ENCODE measurements at regions not wholly inside any gene's neighbourhood (a gene's known extent, or its start where the extent isn't known, plus 50 kb on each side); places are given as distances from the start of the nearest gene placed in this dataset.

GRCh38 chr10:110378006-110378405 is 73.3 kb upstream of the SMNDC1 start:
- no peaks in the 10 kb centered on the region for H3K4me1 ChIP-seq (ENCODE audit: insufficient read depth)
- Mint-ChIP-seq H3K27ac (no peak overlapping the region), H3K36me3 (ENCODE audit: low read depth) (no peaks in the 10 kb centered on the region), H3K9me3 (no peaks in the 10 kb centered on the region), H3K4me1 (peaks cover 5% of the 10 kb centered on the region), H3K4me3 (no peak overlapping the region), H3K27me3 (ENCODE audit: insufficient read depth, low read depth, poor library complexity) (peaks cover 8% of the 10 kb centered on the region)
- ATAC-seq (no peak), DNase-seq (ENCODE audit: low spot score) (no peak)
- H2AFZ ChIP-seq = no peak overlapping the region
- H3K36me3 ChIP-seq (ENCODE audit: insufficient read depth) = no peaks in the 10 kb centered on the region
- H3K27ac ChIP-seq (ENCODE audit: low read depth) = no peak overlapping the region
- no peaks in the 10 kb centered on the region; the same call in 1 of the 2 replicates for H3K9me2 ChIP-seq (ENCODE audit: insufficient read depth)
- H4K20me1 ChIP-seq (replicated peaks; ENCODE audit: insufficient read depth) = no peaks in the 10 kb centered on the region
- H3F3A ChIP-seq (replicated peaks; ENCODE audit: low read depth) = no peaks in the 10 kb centered on the region
- H3K4me3 ChIP-seq = no peak overlapping the region
- H3K4me2 ChIP-seq = no peak overlapping the region
- H3K79me2 ChIP-seq (replicated peaks; ENCODE audit: insufficient read depth) = no peaks in the 10 kb centered on the region
- TF ChIP-seq, protein P1, sequence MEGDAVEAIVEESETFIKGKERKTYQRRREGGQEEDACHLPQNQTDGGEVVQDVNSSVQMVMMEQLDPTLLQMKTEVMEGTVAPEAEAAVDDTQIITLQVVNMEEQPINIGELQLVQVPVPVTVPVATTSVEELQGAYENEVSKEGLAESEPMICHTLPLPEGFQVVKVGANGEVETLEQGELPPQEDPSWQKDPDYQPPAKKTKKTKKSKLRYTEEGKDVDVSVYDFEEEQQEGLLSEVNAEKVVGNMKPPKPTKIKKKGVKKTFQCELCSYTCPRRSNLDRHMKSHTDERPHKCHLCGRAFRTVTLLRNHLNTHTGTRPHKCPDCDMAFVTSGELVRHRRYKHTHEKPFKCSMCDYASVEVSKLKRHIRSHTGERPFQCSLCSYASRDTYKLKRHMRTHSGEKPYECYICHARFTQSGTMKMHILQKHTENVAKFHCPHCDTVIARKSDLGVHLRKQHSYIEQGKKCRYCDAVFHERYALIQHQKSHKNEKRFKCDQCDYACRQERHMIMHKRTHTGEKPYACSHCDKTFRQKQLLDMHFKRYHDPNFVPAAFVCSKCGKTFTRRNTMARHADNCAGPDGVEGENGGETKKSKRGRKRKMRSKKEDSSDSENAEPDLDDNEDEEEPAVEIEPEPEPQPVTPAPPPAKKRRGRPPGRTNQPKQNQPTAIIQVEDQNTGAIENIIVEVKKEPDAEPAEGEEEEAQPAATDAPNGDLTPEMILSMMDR (conservative IDR thresholded peaks at IDR 0.05; ENCODE audit: low read depth in 2 of 2) = no peak
- TF ChIP-seq, protein P2, sequence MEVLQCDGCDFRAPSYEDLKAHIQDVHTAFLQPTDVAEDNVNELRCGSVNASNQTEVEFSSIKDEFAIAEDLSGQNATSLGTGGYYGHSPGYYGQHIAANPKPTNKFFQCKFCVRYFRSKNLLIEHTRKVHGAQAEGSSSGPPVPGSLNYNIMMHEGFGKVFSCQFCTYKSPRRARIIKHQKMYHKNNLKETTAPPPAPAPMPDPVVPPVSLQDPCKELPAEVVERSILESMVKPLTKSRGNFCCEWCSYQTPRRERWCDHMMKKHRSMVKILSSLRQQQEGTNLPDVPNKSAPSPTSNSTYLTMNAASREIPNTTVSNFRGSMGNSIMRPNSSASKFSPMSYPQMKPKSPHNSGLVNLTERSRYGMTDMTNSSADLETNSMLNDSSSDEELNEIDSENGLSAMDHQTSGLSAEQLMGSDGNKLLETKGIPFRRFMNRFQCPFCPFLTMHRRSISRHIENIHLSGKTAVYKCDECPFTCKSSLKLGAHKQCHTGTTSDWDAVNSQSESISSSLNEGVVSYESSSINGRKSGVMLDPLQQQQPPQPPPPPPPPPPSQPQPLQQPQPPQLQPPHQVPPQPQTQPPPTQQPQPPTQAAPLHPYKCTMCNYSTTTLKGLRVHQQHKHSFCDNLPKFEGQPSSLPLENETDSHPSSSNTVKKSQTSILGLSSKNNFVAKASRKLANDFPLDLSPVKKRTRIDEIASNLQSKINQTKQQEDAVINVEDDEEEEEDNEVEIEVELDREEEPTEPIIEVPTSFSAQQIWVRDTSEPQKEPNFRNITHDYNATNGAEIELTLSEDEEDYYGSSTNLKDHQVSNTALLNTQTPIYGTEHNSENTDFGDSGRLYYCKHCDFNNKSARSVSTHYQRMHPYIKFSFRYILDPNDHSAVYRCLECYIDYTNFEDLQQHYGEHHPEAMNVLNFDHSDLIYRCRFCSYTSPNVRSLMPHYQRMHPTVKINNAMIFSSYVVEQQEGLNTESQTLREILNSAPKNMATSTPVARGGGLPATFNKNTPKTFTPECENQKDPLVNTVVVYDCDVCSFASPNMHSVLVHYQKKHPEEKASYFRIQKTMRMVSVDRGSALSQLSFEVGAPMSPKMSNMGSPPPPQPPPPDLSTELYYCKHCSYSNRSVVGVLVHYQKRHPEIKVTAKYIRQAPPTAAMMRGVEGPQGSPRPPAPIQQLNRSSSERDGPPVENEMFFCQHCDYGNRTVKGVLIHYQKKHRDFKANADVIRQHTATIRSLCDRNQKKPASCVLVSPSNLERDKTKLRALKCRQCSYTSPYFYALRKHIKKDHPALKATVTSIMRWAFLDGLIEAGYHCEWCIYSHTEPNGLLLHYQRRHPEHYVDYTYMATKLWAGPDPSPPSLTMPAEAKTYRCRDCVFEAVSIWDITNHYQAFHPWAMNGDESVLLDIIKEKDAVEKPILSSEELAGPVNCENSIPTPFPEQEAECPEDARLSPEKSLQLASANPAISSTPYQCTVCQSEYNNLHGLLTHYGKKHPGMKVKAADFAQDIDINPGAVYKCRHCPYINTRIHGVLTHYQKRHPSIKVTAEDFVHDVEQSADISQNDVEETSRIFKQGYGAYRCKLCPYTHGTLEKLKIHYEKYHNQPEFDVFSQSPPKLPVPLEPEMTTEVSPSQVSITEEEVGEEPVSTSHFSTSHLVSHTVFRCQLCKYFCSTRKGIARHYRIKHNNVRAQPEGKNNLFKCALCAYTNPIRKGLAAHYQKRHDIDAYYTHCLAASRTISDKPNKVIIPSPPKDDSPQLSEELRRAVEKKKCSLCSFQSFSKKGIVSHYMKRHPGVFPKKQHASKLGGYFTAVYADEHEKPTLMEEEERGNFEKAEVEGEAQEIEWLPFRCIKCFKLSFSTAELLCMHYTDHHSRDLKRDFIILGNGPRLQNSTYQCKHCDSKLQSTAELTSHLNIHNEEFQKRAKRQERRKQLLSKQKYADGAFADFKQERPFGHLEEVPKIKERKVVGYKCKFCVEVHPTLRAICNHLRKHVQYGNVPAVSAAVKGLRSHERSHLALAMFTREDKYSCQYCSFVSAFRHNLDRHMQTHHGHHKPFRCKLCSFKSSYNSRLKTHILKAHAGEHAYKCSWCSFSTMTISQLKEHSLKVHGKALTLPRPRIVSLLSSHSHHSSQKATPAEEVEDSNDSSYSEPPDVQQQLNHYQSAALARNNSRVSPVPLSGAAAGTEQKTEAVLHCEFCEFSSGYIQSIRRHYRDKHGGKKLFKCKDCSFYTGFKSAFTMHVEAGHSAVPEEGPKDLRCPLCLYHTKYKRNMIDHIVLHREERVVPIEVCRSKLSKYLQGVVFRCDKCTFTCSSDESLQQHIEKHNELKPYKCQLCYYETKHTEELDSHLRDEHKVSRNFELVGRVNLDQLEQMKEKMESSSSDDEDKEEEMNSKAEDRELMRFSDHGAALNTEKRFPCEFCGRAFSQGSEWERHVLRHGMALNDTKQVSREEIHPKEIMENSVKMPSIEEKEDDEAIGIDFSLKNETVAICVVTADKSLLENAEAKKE (CRISPR knock-in tag; IDR thresholded peaks at IDR 0.05) = no peak
- no peak for TF ChIP-seq POLR2AphosphoS5 (IDR thresholded peaks at IDR 0.05; ENCODE audit: low read depth)
- no peak for TF ChIP-seq REST (IDR thresholded peaks at IDR 0.05; ENCODE audit: unreplicated experiment)
- TF ChIP-seq EZH2 (IDR thresholded peaks at IDR 0.05; ENCODE audit: low read depth, unreplicated experiment) = no peak
- TF ChIP-seq EZH2phosphoT487 (IDR thresholded peaks at IDR 0.05; ENCODE audit: unreplicated experiment) = no peak
- TF ChIP-seq JUNB (IDR thresholded peaks at IDR 0.05; ENCODE audit: unreplicated experiment) = no peak
- TF ChIP-seq CREB1 (CRISPR knock-in tag; IDR thresholded peaks at IDR 0.05; ENCODE audit: low read depth) = no peak
- no peak for TF ChIP-seq STAT1 (IDR thresholded peaks at IDR 0.05; ENCODE audit: unreplicated experiment)
- no peak for TF ChIP-seq NANOG (IDR thresholded peaks at IDR 0.05; ENCODE audit: borderline replicate concordance)
- no peak for TF ChIP-seq ZNF331 (CRISPR knock-in tag; IDR thresholded peaks at IDR 0.05; ENCODE audit: low read depth)
- TF ChIP-seq ZNF114 (CRISPR knock-in tag; IDR thresholded peaks at IDR 0.05) = no peak
- TF ChIP-seq ETS1 (IDR thresholded peaks at IDR 0.05) = no peak
- H3K27me3 ChIP-seq (ENCODE audit: insufficient read depth) = no peaks in the 10 kb centered on the region

Measured in GM23338 (cell line).